H1 (cell line): ENCODE measurements at regions not wholly inside any gene's neighbourhood (a gene's known extent, or its start where the extent isn't known, plus 50 kb on each side); places are given as distances from the start of the nearest gene placed in this dataset.

Experiments
- CREB1 ChIP-seq: IDR thresholded peaks from 2 replicates; pipeline ENCODE4 v1.6.1; 2012; ENCODE audit warnings: inconsistent platforms
- EP300 ChIP-seq, 2 experiments: IDR thresholded peaks; 1 replicate in 1 of 2; 2 replicates in 1 of 2; pipeline ENCODE4 v1.6.1; 2011 to 2012; ENCODE audit warnings: low read depth in 2 of 2, low read length in 2 of 2, mild to moderate bottlenecking in 2 of 2, borderline replicate concordance in 1 of 2, inconsistent platforms in 1 of 2, moderate library complexity in 1 of 2
- POLR2A ChIP-seq, 2 experiments: IDR thresholded peaks; 1 replicate in 1 of 2; 2 replicates in 1 of 2; pipeline ENCODE4 v1.6.1; 2011; ENCODE audit warnings: low read depth in 2 of 2, low read length in 2 of 2, mild to moderate bottlenecking in 2 of 2; ENCODE audit errors: control extremely low read depth in 1 of 2
- SP2 ChIP-seq: IDR thresholded peaks from 2 replicates; pipeline ENCODE4 v1.6.1; 2012; ENCODE audit warnings: mild to moderate bottlenecking, low read length, inconsistent platforms

DNA sequence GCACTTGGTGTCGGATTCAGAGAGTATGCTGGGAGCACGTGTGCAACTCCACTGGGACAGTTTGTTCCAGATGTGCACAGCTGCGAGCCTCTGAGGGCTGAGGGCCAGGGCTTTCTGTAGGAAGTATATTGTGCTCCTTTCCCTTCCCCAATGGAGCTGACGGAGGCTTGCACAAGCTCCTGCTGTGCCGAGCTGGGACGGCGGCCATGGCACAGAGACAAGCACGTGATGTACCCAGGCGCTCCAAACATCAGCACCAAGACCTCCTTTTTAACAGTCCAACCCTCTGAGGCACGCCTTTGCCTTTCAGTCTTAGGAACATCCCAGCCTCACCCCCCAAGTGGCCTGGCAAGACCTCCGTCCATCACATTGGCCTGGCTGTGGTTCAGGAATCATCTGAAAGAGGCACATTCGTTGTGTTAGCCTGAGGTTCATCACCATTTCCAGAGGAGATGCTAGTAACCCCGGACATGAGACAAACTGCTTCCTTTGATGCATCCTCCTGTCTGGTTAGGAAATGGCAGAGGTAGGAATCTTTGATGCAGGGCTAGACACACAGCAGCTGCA, 339.2 kb upstream of the KAZN start:
- TF ChIP-seq EP300 (IDR thresholded peaks at IDR 0.05; ENCODE audit: borderline replicate concordance in 1 of 2, low read depth in 2 of 2, low read length in 2 of 2) (no peak), POLR2A (IDR thresholded peaks at IDR 0.05; ENCODE audit: control extremely low read depth in 1 of 2, low read depth in 2 of 2, low read length in 2 of 2) (no peak), CREB1 (no peak), SP2 (no peak)
